CD4-positive, alpha-beta T cell (primary cell): ENCODE measurements at regions not wholly inside any gene's neighbourhood (a gene's known extent, or its start where the extent isn't known, plus 50 kb on each side); places are given as distances from the start of the nearest gene placed in this dataset.
"Not testable (repeated sequence)": the region's sequence is repeated elsewhere in the genome, so short reads cannot be mapped to it uniquely, and the experiment has no call there.

ENCODE experiments used
- ATAC-seq: fragments of 200-7000 bp; cut with Tn5 transposase; one replicate; pipeline ENCODE4 v1.10.0; 2022; ENCODE audit warnings: mild to moderate bottlenecking; ENCODE audit not compliant: poor library complexity
- CTCF ChIA-PET: fragments of 350-600 bp; sonication (Branson Sonifier 250); formaldehyde crosslinking; loops from one replicate; lab custom pipeline; 2021; ENCODE audit warnings: antibody characterized with exemption, inconsistent platforms; lab: Charles Lee
- POLR2A ChIA-PET: fragments of 350-600 bp; sonication (Branson Sonifier 250); formaldehyde crosslinking; loops from one replicate; lab custom pipeline; 2021; ENCODE audit warnings: antibody characterized with exemption, inconsistent platforms; lab: Charles Lee
- DNase-seq, 14 experiments: peaks; one replicate each; pipeline ENCODE4 v3.0.0-alpha.2; 2013 to 2020; ENCODE audit warnings: mixed read lengths in 2 of 14
- H3K27ac ChIP-seq, 2 donors: one replicate each; pipeline versions ENCODE4 v1.5.1 to v1.7.0; 2013; ENCODE audit warnings: low read length in 2 of 2, low read depth in 1 of 2, mild to moderate bottlenecking in 1 of 2
- H3K27me3 ChIP-seq, 2 experiments: 1 replicate in 1 of 2; 2 replicates in 1 of 2; pipeline versions ENCODE4 v1.6.1 to v1.7.0; 2013; ENCODE audit warnings: low read length in 2 of 2, control low read depth in 1 of 2, mild to moderate bottlenecking in 1 of 2, moderate library complexity in 1 of 2; ENCODE audit not compliant: insufficient read depth in 2 of 2, control insufficient read depth in 1 of 2
- H3K36me3 ChIP-seq: one replicate; pipeline ENCODE4 v1.6.1; 2013; ENCODE audit warnings: low read length, control low read depth; ENCODE audit not compliant: insufficient read depth
- H3K4me1 ChIP-seq: one replicate; pipeline ENCODE4 v1.6.1; 2013; ENCODE audit warnings: low read length, control low read depth; ENCODE audit not compliant: insufficient read depth
- H3K4me3 ChIP-seq: one replicate; pipeline ENCODE4 v1.5.1; 2013; ENCODE audit warnings: mild to moderate bottlenecking, low read length, moderate library complexity
- H3K9me3 ChIP-seq, 2 experiments: 1 replicate in 1 of 2; 2 replicates in 1 of 2; pipeline versions ENCODE4 v1.6.1 to v1.7.0; 2013; ENCODE audit warnings: low read length in 2 of 2, mild to moderate bottlenecking in 2 of 2, control low read depth in 1 of 2, moderate library complexity in 1 of 2; ENCODE audit not compliant: control insufficient read depth in 1 of 2, insufficient read depth in 1 of 2
- H3K27ac Mint-ChIP-seq: one replicate; pipeline ENCODE4 v1.8.0; 2020; ENCODE audit warnings: mixed read lengths
- H3K27me3 Mint-ChIP-seq: one replicate; pipeline ENCODE4 v1.8.0; 2021; ENCODE audit warnings: mixed read lengths
- H3K36me3 Mint-ChIP-seq: one replicate; pipeline ENCODE4 v1.8.0; 2021; ENCODE audit warnings: low read depth, mixed read lengths
- H3K4me1 Mint-ChIP-seq: one replicate; pipeline ENCODE4 v1.8.0; 2021; ENCODE audit warnings: low read depth, mixed read lengths
- H3K4me3 Mint-ChIP-seq: one replicate; pipeline ENCODE4 v1.8.0; 2020; ENCODE audit warnings: mild to moderate bottlenecking, mixed read lengths
- H3K9me3 Mint-ChIP-seq: one replicate; pipeline ENCODE4 v1.8.0; 2020; ENCODE audit warnings: mixed read lengths
- intact Hi-C, 2 experiments: fragments of 100-400 bp; cut with DNase I in 1 of 2; cut with micrococcal nuclease in 1 of 2; formaldehyde crosslinking; loops; one replicate each; pipeline versions ENCODE4 v1.15.1 to v1.9.0; 2023 to 2025; cut with DNase I, micrococcal nuclease
- TF ChIP-seq, protein P1 (sequence below): fragments of 200-600 bp; IDR thresholded peaks from one replicate; pipeline ENCODE4 v1.8.0; 2022; ENCODE audit warnings: antibody characterized with exemption, mild to moderate bottlenecking

DNA sequence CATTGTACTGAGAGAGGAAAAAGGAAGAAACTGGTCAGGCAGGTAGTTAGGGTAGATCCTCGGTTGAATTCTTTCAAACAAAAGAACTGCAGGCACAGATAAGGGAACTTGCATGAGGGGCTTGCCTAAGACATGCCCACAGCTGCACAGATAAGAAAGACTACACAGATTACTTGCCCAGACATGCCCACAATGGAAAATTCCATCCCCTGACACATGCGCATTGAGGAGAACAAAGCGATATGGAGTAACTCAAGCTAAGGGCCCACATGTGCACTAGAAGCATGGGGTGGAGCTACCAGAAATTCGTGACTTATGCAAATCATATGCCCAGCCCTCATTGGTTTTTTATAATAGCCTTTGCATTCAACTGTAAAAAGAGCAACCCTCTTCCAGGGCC is 181.3 kb upstream of the ZNF521 start:
- H3K4me1 Mint-ChIP-seq, result no peaks in the 10 kb centered on the region
- no peak overlapping the region for H3K4me3 ChIP-seq
- no peak overlapping the region for H3K27ac Mint-ChIP-seq
- POLR2A ChIA-PET, result no interaction called here
- H3K9me3 Mint-ChIP-seq, result peaks cover 5% of the 10 kb centered on the region
- ATAC-seq, result no peak
- TF ChIP-seq, protein P1, sequence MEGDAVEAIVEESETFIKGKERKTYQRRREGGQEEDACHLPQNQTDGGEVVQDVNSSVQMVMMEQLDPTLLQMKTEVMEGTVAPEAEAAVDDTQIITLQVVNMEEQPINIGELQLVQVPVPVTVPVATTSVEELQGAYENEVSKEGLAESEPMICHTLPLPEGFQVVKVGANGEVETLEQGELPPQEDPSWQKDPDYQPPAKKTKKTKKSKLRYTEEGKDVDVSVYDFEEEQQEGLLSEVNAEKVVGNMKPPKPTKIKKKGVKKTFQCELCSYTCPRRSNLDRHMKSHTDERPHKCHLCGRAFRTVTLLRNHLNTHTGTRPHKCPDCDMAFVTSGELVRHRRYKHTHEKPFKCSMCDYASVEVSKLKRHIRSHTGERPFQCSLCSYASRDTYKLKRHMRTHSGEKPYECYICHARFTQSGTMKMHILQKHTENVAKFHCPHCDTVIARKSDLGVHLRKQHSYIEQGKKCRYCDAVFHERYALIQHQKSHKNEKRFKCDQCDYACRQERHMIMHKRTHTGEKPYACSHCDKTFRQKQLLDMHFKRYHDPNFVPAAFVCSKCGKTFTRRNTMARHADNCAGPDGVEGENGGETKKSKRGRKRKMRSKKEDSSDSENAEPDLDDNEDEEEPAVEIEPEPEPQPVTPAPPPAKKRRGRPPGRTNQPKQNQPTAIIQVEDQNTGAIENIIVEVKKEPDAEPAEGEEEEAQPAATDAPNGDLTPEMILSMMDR, result no peak
- H3K27ac ChIP-seq, result no peak overlapping the region
- no peaks in the 10 kb centered on the region for H3K4me1 ChIP-seq
- DNase-seq, result no peak
- H3K9me3 ChIP-seq, result no peaks in the 10 kb centered on the region
- intact Hi-C loops, result no loop called here
- no peaks in the 10 kb centered on the region for H3K27me3 ChIP-seq
- H3K36me3 ChIP-seq, result no peaks in the 10 kb centered on the region
- CTCF ChIA-PET, result no interaction called here
- H3K36me3 Mint-ChIP-seq, result no peaks in the 10 kb centered on the region
- no peaks in the 10 kb centered on the region for H3K27me3 Mint-ChIP-seq
- no peak overlapping the region for H3K4me3 Mint-ChIP-seq

DNA sequence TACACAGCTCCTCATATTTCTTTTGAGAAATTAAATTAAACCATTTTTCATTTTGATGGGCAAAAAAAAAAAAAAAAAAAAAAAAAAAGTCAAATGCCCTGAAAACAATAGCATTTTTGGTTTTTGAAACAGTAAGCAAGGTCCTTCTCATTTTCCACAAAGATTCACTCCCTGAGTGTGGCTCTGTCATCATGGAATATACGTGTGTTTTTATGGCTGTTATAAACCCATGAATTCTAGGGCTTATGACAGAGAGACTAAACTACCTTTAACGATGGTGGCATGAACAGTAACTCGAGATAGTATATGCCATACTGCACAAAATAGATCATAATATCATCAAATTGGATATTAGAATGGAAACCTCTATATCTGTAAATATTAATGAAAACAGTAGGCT is 179.2 kb upstream of the ZNF521 start:
- ATAC-seq, result no peak

DNA sequence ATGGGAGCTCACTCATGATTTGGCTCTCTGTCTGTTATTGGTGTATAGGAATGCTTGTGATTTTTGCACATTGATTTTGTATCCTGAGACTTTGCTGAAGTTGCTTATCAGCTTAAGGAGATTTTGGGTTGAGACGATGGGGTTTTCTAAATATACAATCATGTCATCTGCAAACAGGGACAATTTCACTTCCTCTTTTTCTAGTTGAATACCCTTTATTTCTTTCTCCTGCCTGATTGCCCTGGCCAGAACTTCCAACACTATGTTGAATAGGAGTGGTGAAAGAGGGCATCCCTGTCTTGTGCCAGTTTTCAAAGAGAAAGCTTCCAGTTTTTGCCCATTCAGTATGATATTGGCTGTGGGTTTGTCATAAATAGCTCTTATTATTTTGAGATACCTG is 173.8 kb upstream of the ZNF521 start:
- H3K27ac Mint-ChIP-seq, result not testable (repeated sequence)

More for the DNA sequence above, 179.2 kb upstream of the ZNF521 start:
- CTCF ChIA-PET, result no interaction called here
- Mint-ChIP-seq H3K4me1 (no peaks in the 10 kb centered on the region), H3K27me3 (peaks cover 4% of the 10 kb centered on the region), H3K27ac (no peak overlapping the region), H3K36me3 (no peaks in the 10 kb centered on the region), H3K4me3 (no peak overlapping the region), H3K9me3 (peaks cover 5% of the 10 kb centered on the region)
- Histone ChIP-seq H3K4me3 (no peak overlapping the region), H3K4me1 (no peaks in the 10 kb centered on the region), H3K36me3 (no peaks in the 10 kb centered on the region), H3K9me3 (no peaks in the 10 kb centered on the region), H3K27me3 (no peaks in the 10 kb centered on the region), H3K27ac (no peak overlapping the region)
- POLR2A ChIA-PET, result no interaction called here
- TF ChIP-seq, protein P1, result no peak
- DNase-seq, result no peak
- intact Hi-C loops, result no loop called here

DNA sequence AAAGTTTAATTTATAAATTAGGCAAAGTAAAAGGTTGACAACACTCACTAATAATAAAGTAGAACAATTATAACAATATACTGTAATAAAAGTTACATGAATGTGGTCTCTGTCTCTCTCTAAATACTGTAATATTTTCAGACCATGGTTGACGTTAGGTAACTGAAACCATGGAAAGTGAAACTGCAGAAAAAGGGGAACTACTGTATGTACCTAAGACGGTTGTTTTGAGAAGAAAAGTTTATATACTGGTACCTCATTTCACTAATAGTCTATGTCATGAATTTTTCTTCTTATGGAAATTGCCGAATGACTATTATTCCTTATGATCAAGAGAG is 166.7 kb upstream of the ZNF521 start:
- intact Hi-C loops, result no loop called here
- Mint-ChIP-seq H3K4me3 (no peak overlapping the region), H3K27ac (no peak overlapping the region), H3K4me1 (no peaks in the 10 kb centered on the region), H3K27me3 (no peaks in the 10 kb centered on the region), H3K9me3 (no peaks in the 10 kb centered on the region), H3K36me3 (no peaks in the 10 kb centered on the region)
- CTCF ChIA-PET, result no interaction called here
- Histone ChIP-seq H3K9me3 (no peaks in the 10 kb centered on the region), H3K4me3 (no peak overlapping the region), H3K27ac (no peak overlapping the region), H3K4me1 (no peaks in the 10 kb centered on the region), H3K27me3 (no peaks in the 10 kb centered on the region), H3K36me3 (no peaks in the 10 kb centered on the region)
- ATAC-seq (no peak), DNase-seq (peak in 1 of 14 experiments; percentile 1)
- POLR2A ChIA-PET, result no interaction called here
- TF ChIP-seq, protein P1, result no peak

More for the DNA sequence above, 173.8 kb upstream of the ZNF521 start:
- H3K27me3 ChIP-seq, H3K9me3 Mint-ChIP-seq, H3K27ac ChIP-seq, ATAC-seq, DNase-seq, H3K4me1 ChIP-seq, H3K4me3 ChIP-seq, H3K36me3 ChIP-seq, H3K36me3 Mint-ChIP-seq, intact Hi-C loops, H3K4me3 Mint-ChIP-seq, H3K9me3 ChIP-seq, H3K4me1 Mint-ChIP-seq, CTCF ChIA-PET, H3K27me3 Mint-ChIP-seq, POLR2A ChIA-PET: not testable (repeated sequence)
